ENCODE measurements at regions not wholly inside any gene's neighbourhood (a gene's known extent, or its start where the extent isn't known, plus 50 kb on each side); places are given as distances from the start of the nearest gene placed in this dataset.

DNA sequence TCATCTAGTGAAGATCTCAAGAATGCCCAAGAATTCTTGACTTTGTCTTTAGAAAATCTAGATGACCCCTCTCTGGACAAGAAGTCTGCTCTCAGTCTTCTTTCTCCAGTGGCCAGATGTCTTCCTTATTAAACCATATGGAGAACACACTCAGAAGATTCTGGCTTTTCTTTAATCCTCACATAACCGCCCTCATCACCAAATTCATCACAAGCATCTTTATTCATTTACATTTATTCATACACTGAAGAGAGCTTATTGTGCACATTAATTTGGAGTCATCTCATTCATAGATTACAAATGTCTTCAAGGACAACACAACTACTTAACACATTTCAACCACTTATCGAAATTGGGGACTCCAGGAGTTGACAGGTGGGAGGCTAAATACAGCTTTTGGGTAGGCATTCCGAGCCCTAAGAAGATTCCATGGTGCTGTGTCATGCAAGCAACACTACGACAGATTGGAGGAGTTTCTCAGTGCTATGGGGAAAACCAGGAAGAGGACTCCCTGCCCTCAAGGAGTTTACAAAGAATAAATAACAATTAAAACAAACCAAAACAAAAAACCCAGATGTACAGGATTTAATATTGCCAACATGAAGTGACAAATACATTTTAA, 64.8 kb upstream of the LCLAT1 start:
- TF ChIP-seq, protein P1, sequence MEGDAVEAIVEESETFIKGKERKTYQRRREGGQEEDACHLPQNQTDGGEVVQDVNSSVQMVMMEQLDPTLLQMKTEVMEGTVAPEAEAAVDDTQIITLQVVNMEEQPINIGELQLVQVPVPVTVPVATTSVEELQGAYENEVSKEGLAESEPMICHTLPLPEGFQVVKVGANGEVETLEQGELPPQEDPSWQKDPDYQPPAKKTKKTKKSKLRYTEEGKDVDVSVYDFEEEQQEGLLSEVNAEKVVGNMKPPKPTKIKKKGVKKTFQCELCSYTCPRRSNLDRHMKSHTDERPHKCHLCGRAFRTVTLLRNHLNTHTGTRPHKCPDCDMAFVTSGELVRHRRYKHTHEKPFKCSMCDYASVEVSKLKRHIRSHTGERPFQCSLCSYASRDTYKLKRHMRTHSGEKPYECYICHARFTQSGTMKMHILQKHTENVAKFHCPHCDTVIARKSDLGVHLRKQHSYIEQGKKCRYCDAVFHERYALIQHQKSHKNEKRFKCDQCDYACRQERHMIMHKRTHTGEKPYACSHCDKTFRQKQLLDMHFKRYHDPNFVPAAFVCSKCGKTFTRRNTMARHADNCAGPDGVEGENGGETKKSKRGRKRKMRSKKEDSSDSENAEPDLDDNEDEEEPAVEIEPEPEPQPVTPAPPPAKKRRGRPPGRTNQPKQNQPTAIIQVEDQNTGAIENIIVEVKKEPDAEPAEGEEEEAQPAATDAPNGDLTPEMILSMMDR (conservative IDR thresholded peaks at IDR 0.05; ENCODE audit: low read length) = no peak
- TF ChIP-seq EZH2phosphoT487 (IDR thresholded peaks at IDR 0.05; ENCODE audit: borderline replicate concordance) = no peak

All from Loucy (cell line).